Stimulated activated CD4-positive, alpha-beta T cell treated with anti-CD3 and anti-CD28 coated beads, Interleukin-15, amount 100 ng/mL, for 1 hour (primary cell): ENCODE measurements at regions not wholly inside any gene's neighbourhood (a gene's known extent, or its start where the extent isn't known, plus 50 kb on each side); places are given as distances from the start of the nearest gene placed in this dataset.

Source experiments
- DNase-seq, 2 donors: peaks; one replicate each; pipeline ENCODE4 v3.0.0-alpha.2; 2020; ENCODE audit warnings: low read depth in 1 of 2, low spot score in 1 of 2

DNA sequence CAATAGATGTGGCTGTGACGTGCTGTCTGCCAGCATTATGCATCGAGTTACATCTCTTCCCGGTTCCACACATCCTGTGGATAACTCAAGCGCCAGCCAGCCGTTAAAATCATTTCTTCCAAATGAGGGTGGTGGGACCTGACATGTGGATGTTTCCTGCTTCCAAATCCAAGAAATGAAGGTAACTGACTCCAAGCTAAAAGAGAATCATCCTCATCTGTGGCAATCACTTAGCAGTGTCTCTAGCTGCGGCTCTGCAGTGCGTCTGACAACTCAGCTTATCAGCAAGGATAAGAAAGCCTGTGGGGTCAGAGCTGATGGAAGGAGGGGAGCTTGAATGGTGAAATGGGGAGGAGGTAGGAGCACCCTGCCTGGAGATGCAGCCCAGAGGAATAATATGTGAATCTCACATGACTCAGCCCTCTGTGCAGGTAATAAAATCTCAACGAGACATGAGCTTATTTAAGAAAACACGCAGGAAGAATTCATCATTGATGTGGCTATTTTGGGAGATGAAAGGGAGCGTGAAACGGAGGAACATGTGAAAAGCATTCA lies 382.2 kb upstream of the TRIB2 start:
- no peak for DNase-seq

DNA sequence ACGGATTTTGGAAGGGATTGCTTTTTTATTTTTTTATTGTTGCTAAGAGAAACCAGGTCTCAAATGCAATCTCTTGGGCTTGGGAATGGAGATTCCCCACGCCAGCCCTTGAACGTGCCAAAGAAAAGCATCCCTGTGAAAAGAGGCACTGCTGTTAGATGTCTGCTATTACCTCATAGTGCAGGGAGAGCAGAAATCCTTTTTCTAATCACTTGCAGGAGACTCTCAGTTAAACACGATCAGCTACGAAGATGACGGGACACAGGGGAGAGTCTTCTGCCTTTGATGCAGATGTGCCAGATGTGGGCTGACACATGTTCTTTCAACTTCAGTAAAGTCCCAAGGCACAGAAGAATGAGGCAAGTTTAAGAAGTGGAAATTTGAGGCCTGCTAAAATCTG lies 381.6 kb upstream of the TRIB2 start:
- no peak for DNase-seq

DNA sequence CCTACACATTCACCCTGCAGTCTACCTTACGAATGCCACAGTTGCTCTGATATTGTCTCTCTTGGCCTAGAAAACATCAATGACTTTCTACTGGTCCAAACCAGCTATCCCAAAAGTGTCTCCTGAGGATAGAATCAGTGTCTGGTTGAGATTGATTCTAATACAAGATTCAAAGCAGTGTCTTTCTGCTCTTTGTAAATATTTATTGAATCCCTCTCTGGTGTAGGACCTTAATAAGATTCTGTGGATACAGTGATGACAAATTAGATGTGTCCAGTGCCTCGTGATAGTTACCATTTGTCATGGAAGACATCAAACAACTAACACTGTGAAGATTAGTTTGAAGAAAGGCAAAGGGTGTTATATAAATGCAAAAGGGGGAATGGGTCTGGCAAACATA lies 380.7 kb upstream of the TRIB2 start:
- no peak for DNase-seq

DNA sequence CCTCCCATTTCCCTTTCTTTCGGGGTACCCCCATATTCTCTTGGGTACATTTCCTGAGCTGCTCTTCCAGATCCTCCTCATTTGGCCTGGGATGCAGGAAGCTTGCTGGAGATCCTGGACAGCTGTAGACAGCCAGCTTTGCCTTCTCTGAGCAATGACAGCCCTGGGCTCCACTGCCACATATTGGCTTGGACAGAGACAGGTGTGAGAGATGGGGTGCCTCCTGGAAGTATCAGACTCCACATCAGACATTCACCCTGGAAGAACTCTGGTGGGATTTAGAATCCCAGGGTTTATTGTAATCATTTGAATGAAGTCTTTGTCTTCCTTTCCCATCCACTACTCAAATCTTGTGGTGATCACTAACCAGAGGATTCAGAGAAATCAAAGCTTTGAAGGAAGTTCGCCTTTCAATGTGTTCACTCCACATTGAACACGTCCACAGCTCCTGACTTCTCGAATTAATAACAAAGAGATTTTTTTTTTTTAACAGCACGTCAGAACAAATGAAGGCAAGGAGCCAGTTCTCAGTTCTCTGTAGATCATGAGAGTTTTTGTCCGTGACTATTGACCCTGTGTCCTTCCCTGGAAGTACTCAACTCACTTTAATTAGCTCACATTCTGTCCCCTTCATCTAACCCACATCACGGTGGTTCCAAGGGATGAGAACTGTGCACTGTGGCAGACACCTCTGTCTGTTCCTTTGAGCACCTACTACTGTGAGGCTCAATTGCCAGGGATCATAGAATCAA lies 377.6 kb upstream of the TRIB2 start:
- DNase-seq = no peak

DNA sequence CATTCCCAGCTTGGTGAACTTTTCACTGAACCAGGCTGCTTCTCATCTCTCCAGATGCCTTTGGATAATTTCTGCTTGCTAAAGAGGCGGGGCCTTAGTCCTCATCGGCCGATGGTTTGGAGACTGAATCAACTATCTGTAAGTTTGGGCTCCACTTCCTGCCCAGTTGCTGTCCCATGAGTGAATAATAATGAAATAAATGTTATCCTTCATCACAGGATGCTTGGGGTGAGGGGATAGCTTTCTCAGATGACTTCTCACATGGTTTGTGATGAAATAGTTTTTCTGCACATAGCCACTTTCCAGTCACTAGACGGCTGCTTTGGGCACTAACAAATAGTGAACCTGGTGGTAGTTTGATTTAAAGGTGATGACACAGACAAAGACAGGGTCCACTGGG lies 376.6 kb upstream of the TRIB2 start:
- no peak for DNase-seq

DNA sequence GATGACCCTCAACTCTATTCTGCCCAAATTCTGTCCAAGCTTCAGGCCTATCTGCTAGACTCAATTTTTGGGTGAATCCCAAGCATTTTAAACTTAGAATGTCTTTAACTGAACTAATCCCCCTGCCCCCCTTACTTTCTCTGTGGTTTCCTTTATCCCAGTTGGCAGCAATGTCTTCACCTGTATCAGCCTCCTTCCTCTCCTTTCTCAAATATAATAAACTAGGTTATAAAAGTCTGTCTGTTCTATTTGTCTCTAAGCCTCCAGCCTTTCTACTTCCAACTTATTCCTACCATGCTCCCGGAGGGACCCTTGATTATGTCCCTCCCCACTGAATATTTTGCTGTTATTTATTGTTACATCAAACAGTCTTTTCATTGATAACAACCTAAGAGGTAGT lies 375.5 kb upstream of the TRIB2 start:
- DNase-seq = no peak

DNA sequence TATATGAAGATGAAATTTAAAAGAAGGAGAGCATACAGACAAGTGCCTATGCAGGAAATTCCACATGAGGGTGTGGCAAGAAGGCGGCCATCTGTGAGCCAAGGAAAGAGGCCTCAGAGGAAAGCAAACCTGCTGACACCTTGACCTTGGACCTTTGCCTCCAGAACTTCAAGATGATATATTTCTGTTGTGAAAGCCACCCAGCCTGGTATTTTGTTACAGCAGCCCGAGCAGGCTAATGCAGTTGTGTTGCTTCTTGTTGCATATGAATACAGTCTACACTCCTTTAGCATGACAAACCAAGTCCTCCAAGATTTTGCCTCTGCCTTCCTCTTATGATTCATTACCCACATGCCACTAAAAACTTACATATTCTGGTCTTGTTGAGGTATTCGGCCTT lies 374.8 kb upstream of the TRIB2 start:
- no peak for DNase-seq

DNA sequence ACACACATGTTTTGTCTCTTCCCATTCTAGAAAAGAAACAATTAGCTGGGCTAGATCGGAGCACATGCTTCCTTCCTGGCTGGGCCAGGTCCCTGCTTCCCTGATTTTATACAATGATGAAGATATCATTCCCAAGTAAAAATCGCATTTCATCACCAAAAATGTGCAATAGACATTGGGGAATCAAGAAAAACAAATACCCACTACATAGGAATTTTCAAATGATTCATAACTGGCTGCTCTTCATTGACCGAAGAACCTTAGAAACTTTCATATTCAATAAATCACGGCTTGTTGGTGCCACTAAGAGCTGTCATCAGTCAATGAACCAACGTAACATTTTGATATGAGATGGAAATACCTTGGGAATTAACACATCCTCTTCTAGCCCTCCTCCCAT lies 373.6 kb upstream of the TRIB2 start:
- no peak for DNase-seq

DNA sequence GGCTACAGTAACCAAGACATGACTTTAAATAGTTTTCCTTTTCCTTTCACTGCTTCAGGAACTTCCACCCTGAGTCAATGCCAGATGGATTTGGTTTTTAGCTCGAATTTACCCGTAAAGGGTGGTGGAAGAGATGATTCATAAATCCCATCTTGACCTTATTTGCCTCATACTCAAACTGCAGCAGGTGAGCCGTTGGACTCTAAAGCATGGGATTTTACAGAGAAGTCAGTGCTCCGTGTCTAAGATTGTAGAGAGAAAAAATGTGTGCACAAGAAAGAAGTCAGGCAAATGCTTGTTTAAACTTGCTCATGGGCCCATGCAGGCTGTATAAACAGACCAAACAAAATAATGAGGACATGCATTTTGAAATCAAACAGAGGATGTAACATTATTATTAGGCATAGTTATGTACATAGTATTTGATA lies 369.7 kb upstream of the TRIB2 start:
- DNase-seq = no peak

DNA sequence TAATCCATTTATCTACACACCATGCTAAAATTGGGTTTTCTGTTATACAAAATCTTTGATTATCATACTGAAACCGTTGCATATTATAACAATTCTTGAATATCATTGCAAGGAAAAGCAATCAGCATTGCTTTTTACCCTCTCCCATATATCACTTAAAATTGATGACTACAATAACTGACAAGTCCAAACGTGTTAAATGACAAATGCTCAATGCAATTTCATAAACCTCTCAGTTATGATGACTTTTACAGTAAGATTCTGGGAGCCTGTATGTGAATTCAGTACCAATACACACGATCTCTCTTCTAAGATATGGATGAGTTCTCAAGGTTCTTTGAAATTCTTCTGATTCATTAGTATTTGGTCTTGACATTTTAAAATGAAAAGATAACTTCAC lies 368.5 kb upstream of the TRIB2 start:
- no peak for DNase-seq

DNA sequence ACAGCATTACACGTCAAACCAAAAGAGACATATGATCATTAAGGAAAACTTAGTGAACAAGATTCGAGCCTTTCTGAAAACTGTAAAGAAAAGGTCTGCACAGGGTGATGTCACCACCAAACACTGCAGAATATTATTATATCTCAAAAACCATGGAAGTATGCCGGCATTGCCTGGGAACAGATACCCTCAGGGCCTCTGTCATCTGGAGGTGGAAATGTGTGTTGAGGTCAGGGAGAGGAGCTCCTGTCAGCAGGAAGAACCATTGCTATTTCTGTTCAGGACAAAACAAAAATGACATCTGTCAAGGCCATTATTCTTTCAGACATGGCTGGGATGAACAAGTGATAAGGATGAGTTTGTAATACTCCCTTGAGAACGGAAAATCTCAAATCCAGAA lies 365.9 kb upstream of the TRIB2 start:
- no peak for DNase-seq

DNA sequence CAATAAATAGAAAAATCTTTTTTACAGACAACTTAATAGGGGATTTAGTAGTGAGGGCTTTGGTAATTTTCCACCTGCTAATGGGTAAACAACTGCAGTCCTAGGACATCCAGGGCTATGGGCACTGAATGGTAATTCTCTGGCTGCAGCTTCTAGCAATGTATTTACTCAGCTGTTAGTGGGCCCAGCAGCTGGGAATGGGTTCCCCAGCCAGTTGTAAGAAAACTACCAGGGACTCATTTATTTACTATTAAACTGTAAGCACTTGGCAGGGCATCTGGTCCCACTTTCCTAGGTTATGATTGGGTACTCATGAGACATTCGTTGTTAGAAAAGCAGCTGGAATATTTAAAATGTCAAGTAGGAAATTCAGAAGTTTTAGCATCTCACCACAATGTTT lies 363.8 kb upstream of the TRIB2 start:
- no peak for DNase-seq

DNA sequence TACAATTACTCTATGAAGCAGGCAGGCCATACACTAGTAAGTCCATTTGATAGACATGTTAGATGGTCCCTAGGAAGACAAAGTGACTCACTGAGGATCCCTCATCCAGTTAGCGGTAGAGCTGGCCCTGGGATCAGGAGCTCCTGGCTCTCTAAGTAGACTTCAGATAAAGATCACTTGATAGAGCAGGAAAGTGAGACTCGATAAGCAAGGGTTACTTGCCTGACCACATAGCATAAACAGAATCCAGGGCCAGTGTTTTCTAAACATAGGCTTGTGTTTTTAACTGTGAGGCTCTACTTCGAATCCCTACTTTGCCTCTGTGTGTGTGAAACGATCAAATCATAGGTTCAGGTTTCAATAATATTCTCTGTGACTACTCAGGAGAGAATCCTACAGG lies 355.2 kb upstream of the TRIB2 start:
- DNase-seq = no peak

DNA sequence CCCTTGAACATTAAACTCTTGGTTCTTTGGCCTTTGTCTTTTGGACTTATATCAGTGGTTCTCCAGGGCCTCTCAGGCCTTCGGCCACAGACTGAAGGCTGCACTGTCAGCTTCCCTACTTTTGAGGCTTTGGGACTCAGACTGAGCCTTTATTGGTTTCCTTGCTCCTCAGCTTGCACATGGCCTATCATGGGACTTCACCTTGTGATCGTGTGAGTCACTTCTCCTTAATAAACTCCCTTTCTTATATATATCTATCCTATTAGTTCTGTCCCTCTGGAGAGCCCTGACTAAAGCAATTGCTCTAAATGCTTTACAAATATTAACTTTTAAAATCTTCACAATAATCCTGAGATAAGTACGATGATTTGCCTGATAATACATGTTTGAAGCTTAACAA lies 353.6 kb upstream of the TRIB2 start:
- no peak for DNase-seq

DNA sequence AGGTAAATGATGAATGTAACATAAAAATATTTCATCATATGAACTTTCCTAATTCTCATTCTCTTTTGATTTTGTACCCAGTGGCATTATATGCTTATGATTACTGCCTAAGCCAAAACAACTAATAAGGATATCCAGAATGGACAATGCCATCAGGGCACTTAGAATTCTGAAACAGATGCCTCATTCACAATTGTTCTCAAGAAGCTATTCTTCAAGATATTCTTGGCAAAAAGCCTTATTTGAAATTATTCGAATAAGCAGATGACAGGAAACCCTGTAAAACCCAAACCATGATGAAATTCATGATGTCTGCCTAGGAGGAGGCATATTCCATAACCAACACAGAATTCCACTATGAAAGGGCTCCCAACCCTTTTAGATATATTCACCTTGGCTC lies 353.2 kb upstream of the TRIB2 start:
- no peak for DNase-seq

DNA sequence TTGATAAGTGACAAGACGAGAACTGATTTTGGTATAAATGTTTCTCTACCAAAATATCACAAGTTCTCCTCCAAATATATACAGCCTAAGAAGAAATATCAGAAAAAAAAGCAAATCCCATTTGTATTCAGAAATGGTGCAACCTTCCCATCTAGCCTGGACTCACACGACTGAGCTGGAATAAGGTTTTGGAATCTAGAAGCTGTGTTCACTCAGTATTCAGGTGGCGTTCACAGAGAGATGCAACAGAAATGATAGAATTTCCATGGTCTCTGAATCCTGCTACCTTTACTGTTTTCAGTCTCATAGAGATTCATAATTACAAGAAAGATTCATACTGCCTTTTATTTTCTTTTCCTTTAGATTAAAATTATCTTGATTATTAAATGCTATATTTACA lies 347.2 kb upstream of the TRIB2 start:
- no peak for DNase-seq

DNA sequence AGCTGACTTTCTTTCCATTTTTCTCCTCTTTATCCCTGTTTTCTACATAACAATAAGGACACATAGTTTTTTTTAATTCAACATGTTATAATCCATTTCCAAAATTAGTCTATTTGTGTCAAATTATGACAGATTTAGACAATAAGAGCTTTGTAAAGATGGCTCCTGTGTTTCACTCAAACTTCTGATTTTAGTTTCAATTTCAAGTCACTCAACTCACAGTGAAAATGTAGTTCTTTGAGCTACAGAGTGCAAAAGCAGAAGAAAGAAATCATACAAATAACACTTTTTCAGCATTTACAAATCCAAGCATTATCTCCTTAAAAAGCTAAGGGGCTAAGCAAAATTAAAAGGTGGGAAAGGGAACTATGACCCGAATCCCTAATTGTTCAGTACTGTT lies 340.7 kb upstream of the TRIB2 start:
- no peak for DNase-seq

DNA sequence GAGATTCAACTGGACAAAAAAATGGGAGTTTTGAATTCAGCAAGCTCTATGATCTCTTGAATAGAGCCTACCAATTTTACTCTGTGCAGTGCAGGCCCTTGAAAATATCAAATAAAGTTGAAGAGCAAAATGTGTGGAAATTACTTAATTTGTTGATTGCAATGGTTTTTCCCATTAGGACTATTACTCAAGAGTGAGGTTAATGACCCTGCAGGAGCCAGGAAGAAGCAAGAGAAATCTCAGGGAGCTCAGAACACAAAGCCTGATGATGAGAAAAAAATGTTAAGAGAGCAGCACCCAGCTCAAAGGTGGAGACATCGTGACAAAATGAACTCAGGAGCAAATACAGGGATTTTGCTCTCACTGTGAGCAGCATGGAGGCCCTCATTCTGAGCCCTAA lies 337.6 kb upstream of the TRIB2 start:
- no peak for DNase-seq

DNA sequence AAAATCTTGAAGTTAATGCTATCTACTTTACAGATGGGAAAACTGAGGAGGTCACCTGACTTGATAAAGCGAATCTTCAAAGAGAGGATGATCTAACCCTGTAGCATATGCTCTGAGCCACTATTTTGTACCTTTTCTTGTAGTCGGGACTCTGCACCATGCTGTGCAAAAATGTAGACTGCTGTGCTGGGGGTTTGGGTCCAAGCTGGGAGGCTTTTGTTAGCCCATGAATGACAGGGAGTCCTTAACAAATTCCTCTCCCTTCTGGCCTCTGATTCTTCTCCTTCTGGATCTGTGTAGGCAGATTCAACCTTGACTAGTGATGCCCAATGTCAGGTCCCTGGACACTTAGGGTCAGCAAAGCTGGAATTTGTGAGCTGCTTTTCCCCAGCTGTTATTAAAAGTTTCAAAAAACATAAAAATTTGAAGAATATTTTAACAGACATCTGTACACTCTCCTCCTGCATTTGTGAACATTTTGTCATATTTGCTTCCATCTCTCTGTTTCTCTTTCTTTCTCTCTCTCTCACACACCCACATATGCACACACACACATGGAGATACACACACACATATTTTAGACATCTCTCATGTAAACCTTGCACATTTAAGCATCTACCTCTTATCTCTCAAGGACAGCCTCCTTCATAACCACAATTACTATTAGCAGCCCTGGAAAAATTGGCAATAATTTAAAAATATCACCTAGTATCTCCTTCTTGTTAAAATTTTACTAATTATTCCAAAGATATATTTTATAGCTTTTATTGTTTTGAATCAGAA lies 335.0 kb upstream of the TRIB2 start:
- no peak for DNase-seq

DNA sequence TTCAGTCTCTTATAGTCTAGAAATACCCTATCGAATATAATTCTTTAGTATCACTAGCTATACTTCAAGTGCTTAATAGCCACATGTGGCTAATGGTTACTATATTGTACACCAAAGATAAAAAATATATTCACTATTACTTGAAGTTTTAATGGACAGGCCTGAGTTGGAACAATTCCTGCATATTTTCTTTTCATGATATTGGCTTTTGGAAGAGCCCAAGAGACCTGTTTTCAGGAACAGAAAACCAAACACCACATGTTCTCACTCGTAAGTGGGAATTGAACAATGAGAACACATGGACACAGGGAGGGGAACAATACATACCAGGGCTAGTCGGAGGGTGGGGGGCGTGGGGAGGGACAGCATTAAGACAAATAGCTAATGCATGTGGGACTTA lies 334.4 kb upstream of the TRIB2 start:
- DNase-seq = no peak

DNA sequence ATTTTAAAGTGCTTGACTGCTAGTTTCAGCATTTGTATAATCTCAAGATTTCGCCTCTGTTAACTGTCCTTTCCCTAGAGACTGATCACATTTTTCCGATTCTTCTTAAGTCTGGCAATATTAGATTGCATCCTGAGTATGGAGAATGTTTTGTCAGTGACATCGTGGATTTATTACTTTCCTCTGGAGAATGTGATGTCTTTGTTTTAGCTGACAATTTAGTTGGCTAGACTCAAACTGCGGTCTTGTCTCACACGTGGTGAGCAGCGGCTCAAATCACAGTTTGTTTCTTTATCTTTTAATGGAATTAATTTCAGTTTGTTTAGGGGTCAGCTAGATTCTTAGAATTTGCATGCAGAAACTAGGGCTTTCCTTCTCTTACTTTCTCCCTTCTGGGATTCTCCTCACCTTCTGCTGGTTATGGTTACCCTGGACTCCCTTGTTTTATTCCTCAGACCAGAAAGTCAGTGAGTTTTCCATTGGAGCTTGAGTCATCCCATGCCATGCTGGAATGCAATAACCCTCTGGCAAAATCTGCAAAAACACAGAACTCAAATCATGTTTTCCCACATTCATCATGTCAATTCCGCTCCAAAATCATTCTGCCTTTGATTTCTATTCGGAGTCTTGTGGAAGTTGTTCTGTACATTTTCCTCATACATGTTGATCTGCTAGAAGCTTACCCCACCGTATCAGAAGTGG lies 327.2 kb upstream of the TRIB2 start:
- no peak for DNase-seq

DNA sequence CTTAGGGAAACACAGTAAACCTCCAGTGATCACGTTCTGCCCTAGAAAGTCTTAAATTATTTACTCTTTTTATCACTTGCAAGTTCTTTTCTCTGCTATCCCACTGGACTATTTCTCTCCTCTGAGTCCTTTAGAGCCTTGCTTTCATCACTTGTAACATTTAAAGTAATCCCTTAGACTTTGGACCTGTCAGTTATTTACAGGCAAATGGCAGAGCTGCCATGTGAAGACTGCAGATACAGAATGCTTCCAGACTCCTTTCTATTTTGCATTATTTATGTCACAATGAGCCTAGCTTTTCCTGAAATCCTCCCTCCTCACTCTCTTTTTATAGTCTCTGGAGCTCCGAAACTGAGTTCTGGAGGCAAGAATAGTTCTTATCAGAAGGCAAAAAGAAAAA lies 325.6 kb upstream of the TRIB2 start:
- DNase-seq = no peak
